ENCODE measurements at regions not wholly inside any gene's neighbourhood (a gene's known extent, or its start where the extent isn't known, plus 50 kb on each side); places are given as distances from the start of the nearest gene placed in this dataset.
"Not testable (repeated sequence)": the region's sequence is repeated elsewhere in the genome, so short reads cannot be mapped to it uniquely, and the experiment has no call there.

DNA sequence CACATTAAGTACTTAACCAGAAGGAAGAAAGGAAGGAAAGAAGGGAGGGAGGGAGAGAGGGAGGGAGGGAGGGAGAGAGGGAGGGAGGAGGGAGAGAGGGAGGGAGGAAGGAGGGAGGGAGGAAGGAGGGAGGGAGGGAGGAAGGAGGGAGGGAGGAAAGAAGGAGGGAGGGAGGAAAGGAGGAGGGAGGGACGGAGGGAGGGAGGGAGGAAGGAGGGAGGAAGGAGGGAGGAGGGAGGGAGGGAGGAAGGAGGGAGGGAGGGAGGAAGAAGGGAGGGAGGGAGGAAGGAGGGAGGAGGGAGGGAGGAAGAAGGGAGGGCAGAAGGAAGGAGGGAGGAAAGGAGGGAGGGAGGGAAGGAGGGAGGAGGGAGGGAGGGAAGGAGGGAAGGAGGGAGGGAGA is 363.3 kb downstream of the MBD2 start:
- DNase-seq (ENCODE audit: missing footprints) (no peak), ATAC-seq (no peak)
- intact Hi-C loops (cut with DNase I) = no loop called here

DNA sequence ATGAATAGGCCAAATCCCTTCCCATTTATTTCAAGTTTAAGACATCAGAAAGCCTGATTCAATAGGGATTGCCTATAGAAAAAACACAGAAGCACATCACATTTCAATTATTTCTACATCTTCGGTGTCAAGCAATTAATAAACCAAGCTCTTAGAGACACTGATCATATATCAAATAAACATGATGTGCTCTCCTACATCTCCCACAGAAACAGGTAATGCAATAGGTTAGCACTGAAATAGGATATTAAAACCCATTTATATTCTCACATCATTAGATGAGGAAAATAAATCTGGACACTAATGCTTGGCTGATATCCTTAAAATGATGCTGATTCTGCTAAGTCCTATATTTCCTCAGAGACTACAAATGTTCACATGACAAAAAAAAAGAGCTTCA is 364.7 kb downstream of the MBD2 start:
- no peak for ATAC-seq
- no peak for DNase-seq (ENCODE audit: missing footprints)
- intact Hi-C loops (cut with DNase I) = no loop called here

DNA sequence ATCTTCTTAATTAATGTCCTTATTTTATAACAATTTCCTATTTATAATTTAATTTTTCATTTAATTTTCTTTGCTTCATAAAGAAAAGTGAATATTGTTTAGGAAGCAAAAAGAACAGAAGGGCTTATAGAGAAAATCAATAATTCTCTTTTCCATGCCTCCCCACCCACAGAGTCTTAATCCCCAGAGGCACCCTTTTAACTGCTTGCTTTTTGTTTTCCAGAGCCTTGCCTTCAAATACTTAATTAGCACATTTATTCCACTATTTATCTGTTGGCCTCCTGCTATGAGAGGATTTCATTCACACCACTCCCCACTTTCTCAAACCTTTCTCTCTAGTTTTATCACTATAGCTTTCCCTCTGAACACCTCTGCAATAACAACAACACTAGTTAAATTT is 373.6 kb downstream of the MBD2 start:
- ATAC-seq (no peak), DNase-seq (ENCODE audit: missing footprints) (no peak)
- intact Hi-C loops (cut with DNase I) = no loop called here

DNA sequence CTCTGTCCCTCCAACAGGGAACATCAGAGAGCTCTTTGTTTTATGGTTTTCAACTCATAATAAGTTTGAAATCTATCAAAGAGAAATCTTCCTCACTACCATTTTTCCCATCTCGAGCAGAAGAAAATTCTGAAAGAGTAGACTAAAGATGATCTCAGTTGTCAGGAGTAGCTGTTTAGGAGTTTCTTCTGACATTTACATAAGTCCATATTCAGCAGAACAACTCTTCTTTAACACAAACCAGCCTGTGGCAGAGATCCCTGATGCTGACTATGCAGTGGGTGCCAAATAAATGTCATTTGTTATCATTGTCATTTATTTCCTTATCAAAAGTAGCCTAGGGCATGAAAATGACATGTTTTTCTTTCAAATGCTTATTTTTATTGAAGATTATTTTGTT is 380.7 kb downstream of the MBD2 start:
- intact Hi-C loops (cut with DNase I) = no loop called here
- ATAC-seq (no peak), DNase-seq (ENCODE audit: missing footprints) (no peak)

DNA sequence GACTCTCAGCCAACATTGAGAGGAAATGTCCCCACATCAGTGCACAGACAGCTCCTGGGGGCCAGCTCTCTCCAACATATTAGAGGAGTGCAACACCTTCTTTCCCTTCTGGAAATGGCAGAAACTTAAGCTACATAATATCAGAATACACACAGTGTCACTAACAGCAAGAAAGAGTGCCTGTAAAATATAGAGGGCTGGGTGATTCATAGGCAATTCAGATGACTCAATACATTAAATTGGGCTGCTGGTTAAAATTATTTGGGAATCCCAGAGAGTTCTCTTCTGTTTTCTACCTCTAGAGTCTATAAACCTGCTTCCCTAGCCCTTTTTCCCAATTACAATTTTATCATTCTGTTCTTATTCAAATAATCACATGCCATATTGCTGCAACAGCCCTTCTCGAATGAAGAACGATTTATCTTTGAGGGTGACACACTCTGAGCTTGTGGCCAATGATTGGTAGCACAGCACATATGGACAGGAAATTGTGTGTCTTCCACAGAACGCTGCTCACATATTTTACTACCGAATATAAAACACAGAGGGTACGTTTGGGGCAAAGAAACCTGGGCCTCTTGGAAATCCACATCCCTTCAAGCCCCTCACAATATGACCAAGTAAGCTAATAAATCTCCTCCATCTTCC is 381.2 kb downstream of the MBD2 start:
- no peak for ATAC-seq

DNA sequence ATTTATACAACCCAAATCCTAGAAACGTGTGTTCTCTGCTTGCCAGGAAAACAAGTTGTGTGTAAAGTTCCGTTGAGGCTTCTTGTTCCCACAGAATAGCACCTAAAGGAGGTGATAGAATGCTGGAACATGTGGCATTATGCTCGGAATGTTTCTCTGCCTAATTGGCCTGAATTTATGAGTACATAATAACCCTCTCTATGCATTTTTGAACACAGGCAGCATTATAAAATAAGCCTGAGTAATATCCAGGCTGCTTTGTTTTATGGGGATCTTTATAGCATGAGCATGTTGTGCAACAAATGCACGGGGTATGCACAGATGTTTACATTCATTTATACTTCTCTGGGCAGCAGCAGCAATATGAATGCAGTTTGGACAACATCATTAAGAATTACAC is 385.7 kb downstream of the MBD2 start:
- intact Hi-C loops (cut with DNase I) = no loop called here
- DNase-seq (ENCODE audit: missing footprints) (no peak), ATAC-seq (no peak)

More for the DNA sequence above, 381.2 kb downstream of the MBD2 start:
- DNase-seq (ENCODE audit: missing footprints) = no peak
- intact Hi-C loops (cut with DNase I) = no loop called here

DNA sequence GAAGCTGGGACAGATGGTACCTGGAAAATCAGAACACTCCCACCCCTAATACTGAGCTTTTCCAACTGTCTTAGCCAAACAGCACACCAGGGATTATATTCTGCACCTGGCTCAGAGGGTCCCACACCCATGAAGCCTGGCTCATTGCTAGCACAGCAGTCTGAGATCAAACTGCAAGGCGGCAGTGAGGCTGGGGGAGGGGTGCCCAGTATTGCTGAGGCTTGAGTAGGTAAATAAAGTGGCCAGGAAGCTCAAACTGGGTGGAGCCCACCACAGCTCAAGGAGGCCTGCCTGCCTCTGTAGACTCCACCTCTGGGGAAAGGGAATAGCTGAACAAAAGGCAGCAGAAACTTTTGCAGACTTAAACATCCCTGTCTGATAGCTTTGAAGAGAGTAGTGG is 403.3 kb downstream of the MBD2 start:
- DNase-seq (ENCODE audit: missing footprints); ATAC-seq; intact Hi-C loops (cut with DNase I): not testable (repeated sequence)

DNA sequence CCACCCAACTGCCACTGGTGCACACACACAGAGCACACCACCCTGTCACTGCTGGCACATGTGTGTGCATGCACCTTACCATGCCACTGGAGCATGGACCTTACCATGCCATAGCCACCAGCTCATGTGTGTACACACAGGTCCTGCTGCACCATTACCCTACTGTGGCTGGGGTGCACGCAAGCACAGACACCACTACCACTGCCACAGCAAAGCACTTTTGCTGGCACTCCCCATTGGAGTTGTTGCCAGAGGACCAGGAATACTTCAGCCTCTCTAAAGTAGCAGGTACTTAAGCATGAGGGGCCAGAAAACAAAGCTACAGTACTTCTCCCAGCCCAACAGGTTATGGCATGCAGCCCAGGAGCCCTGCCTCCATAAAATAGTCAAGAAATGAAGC is 404.8 kb downstream of the MBD2 start:
- ATAC-seq (peak; percentile 60), DNase-seq (ENCODE audit: missing footprints) (no peak)
- intact Hi-C loops (cut with DNase I) = no loop called here

DNA sequence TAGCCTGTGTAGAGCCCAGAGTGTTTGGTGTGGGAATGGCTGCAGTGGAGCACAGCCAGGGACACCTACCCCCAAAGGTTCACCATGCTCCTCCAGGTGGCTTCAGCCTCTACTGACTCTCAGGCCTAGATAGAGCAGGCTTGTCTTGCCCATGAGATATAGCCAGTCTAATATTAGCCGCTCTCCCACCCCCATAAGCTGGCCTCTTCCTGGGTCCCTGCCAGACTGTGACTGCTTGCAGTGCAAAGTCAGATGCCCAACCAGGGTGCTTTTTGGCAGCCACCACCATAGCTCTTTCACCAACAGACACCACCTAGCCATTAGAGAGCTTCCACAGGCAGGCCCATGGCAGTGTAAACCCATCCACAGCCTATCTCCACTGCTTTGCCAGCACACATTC is 405.3 kb downstream of the MBD2 start:
- ATAC-seq (peak; percentile 52), DNase-seq (ENCODE audit: missing footprints) (no peak)
- intact Hi-C loops (cut with DNase I) = no loop called here

DNA sequence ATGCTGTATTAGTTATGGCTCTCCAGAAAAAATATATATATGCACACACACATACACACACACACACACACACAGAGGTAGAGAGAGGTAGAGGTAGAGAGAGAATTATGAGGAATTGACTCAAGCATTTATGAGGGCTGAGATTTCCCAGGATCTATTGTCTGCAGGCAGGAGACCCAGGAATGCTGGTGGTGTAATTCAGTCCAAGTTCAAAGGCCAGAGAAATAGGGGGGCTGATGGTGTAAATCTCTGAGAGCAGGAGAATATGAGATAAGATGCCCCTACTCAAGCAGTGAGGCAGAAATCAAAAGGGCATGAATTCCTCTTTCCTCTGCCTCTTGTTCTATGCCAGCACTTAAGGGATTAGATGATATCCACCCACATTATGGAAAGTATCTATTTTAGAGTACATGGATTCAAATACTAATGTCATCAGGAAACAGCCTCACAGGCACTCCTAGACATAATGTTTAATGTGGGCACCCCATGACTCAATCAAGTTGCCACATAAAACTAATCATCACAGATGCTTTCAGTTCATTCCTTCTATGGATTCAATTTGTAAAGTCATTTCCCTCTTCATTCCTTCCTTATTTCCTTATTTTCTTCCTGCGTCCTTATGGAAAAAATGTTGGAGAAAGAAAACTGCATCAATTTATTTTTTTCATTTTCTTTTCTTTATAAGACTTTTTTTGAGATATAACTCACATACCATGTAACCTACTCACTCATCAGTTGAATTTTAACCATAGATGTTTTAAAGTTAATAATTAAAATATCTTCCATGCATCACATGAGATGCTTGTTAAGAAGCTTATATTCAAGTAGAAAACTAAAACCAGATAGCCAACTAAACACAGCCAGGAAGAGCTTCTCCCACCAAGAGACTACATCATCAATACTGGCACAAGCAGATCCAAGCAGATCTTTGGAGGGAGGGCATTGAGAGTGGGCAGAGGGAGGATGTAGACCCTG is 406.2 kb downstream of the MBD2 start:
- DNase-seq (ENCODE audit: missing footprints) = no peak
- ATAC-seq = no peak
- intact Hi-C loops (cut with DNase I) = no loop called here

DNA sequence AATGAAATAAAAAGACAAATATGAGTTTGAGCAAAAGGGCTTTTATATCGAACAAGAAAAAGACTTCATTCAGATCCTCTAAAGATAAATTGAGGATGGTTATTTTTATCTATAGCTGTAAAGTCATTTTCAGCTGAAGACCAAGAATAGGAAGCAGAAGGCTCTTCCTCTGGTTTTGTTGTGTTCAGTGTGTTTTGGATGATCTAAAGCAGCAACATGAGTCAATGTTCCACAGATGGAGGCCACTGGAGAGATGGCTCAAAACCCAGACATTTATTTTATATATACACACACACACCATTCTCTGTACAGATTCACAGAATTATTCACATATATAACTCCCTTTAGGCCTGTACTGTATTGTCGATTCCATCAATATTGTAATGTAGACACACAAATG is 424.3 kb downstream of the MBD2 start:
- intact Hi-C loops (cut with DNase I) = no loop called here
- DNase-seq (ENCODE audit: missing footprints) (no peak), ATAC-seq (no peak)

DNA sequence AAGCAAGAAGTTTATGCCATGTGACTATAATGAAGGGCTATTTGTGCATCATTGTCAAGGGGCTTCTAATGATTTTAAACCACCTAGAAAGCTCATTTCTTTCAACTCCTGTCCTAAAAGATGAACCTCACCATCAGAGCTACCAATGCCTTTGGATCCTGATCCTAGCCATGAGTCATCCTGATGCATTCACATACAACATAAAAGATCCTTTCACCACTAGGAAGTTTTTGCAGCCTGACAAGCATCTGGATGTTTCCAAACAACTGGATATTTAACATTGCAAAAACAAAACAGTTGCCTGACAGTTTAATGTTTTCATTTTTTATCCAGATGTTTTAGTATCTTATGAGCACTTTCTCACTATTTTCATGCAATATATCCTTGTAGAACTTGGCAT is 425.3 kb downstream of the MBD2 start:
- DNase-seq (ENCODE audit: missing footprints) (no peak), ATAC-seq (no peak)
- intact Hi-C loops (cut with DNase I) = no loop called here

DNA sequence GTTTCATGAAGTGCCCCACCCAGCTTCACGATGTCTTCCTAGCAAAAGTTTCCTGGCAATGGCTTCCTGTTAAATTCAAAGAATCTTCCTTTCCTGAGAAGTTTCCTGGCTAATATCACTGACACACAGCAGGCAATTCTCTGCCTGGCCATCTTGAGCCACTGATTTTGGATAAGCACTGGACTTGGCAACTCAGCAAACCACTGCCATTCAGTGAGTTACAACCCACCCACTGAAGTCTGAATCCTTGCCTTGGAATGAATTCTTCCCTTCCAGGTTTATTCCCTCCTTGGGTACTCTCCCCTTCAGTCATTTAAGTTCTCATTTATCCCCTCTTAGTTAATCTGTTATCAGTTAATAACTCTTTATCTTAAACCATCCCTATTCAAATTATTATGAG is 426.0 kb downstream of the MBD2 start:
- ATAC-seq = no peak
- no peak for DNase-seq (ENCODE audit: missing footprints)
- intact Hi-C loops (cut with DNase I) = no loop called here

DNA sequence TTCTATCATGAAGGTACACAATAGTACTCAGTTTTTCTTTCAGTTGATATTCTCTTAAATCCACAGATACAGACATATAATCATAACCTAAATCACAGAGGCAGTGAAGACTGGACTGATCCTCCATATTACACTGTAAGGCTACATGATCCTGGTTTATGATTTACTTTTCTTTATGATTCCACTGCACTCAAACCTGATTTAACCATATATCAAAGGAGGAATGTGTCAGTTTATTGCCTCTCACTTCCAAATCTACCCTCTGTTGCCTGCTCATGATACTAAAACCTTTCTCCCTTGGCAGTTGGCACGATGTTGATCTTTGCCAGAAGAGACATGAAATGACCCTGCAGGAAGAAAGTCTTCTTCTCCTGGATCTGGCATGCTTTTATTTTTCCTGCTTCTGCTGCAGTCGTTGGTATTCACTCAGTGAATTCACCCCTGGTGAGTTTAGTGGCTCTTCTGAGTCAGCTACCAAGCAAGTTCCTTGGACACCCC is 426.4 kb downstream of the MBD2 start:
- no peak for DNase-seq (ENCODE audit: missing footprints)
- no peak for ATAC-seq
- intact Hi-C loops (cut with DNase I) = no loop called here

DNA sequence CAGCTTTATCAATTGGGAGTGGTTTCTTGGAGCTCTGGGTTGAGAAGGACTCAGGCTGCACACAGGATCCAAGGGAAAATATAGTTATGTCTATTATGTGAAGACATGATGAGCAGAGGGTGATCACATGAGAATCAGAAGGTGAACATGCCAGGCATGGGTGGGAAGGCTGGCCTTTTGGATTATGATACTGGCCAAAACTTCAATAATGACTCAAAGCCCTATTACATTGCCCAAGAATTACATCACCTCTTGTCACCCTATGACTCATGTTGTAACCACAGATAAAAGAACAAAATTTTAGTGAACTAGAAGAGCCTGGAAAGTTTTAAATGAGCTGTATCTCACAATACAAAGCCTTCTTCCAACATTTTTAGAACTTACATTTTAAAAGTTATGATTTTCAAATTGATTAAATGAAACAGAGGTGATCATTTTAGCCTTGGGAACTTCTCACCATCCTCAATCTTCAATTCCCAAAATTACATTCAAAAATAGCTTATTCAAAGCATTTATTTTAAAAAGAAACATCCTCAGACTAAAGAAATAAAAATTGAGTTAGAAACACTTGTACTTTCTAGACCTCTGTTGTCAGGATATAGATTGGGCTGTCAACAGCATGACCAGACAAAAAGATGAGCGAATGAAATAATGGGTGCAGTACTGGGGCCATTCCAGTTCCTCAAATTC is 428.3 kb downstream of the MBD2 start:
- intact Hi-C loops (cut with DNase I) = no loop called here
- DNase-seq (ENCODE audit: missing footprints) (no peak), ATAC-seq (peak; percentile 95)

DNA sequence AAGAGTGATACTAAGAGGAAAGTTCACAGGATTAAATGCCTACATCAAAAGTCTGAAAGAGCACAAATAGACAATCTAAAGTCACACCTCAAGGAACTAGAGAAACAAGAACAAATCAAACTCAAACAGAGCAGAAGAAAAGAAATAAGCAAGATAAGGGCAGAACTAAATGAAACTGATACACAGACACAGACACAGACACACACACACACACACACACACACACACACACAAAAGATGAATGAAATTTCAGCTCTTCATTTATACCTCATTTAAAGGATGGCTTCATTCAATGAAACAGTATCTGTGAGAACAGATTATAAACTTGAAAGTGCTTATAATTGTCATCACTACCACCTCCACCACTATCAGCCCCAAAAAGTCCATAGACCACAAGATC is 428.9 kb downstream of the MBD2 start:
- ATAC-seq (no peak), DNase-seq (ENCODE audit: missing footprints) (no peak)
- intact Hi-C loops (cut with DNase I) = no loop called here

DNA sequence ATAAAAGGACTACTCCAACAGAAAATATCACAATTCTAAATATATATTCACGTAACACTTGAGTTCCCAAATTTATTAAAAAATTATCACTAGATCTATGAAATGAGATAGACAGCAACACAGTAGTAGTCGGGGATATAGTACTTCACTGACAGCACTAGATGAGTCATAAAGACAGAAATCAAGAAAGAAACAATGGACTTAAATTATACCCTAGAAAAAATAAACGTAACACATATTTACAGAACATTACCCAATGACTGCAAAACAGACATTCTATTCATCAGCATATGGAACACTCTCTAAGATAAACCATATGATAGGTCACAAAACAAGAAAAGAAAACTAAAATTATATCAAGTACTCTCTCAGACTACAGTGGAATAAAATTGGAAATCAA is 429.4 kb downstream of the MBD2 start:
- intact Hi-C loops (cut with DNase I) = no loop called here
- DNase-seq (ENCODE audit: missing footprints) (no peak), ATAC-seq (no peak)

DNA sequence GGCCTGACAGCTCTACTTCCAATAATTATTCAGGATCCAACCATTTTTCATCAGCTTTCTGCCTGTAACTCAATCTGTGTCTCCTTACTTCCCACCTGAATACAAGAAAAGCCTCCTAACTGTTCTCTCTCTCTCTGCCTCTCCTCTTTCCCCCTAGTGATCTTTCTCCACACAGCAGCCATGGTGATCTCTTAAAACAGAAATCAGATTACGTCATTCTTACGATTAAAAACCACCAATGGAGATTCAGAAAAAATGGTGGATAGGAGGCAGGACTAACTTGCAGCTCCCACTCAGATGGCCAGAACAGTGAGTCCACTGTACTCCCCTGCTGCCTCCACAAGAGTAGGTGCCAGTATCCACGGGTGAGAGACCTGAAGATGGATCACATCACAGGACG is 431.7 kb downstream of the MBD2 start:
- no peak for ATAC-seq
- intact Hi-C loops (cut with DNase I) = no loop called here
- DNase-seq (ENCODE audit: missing footprints) = no peak

DNA sequence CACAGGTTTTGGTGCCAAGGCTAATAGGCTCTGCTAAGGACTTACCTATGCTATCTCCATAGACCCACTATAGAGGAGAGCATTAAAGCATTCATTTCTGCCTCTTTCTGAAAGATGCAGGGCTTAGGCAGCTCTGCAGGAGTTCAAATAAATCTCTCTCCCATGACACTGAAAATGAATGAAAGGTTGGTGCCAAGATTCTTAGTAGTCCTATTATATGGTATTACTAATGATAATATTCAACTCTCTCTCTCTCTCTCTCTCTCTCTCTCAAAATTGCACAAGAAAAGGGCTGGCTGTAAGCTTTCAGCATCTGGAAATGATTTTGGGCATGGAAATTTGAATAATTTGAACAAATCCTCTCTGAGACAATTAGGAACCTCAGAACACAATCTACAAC is 433.7 kb downstream of the MBD2 start:
- ATAC-seq (peak; percentile 48), DNase-seq (ENCODE audit: missing footprints) (no peak)
- intact Hi-C loops (cut with DNase I) = no loop called here
